GM18499 (cell line): ENCODE measurements at regions not wholly inside any gene's neighbourhood (a gene's known extent, or its start where the extent isn't known, plus 50 kb on each side); places are given as distances from the start of the nearest gene placed in this dataset.
"Not testable (repeated sequence)": the region's sequence is repeated elsewhere in the genome, so short reads cannot be mapped to it uniquely, and the experiment has no call there.

Experiments used
- ATAC-seq: cut with Tn5 transposase; IDR thresholded peaks from one replicate; pipeline ENCODE4 v1.9.1; 2021; ENCODE audit warnings: moderate number of reproducible peaks; ENCODE audit not compliant: insufficient read depth, unreplicated experiment

DNA sequence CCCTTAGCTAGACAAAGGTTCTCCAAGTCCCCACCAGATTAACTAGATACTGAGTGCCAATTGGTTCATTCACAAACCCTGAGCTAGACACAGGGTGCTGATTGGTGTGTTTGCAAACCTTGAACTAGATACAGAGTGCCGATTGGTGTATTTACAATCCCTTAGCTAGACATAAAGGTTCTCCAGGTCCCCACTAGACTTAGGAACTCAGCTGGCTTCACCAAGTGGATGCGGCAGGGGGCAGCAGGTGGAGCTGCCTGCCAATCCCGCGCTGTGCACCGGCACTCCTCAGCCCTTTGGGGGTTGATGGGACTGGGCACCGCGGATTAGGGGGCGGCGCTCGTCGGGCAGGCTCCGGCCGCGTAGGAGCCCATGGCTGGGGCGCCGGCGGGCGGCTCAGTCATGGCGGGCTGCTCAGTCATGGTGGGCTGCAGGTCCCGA lies 157.6 kb downstream of the KLRB1 start:
- ATAC-seq = not testable (repeated sequence)

DNA sequence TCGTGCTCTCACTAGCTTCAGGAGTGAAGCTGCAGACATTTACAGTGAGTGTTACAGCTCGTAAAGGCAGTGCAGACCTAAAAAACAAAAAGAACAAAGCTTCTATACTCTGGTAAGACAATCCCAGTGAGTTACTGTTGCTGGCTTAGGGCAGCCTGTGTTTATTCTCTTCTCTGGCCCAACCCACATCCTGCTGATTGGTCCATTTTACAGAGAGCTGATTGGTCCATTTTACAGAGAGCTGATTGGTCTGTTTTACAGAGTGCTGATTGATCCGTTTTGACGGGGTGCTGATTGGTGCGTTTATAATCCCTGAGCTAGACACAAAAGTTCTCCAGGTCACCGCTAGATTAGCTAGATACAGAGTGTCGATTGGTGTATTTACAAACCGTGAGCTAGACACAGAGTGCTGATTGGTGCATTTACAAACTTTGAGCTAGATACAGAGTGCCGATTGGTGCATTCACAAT lies 158.0 kb downstream of the KLRB1 start:
- not testable (repeated sequence) for ATAC-seq

DNA sequence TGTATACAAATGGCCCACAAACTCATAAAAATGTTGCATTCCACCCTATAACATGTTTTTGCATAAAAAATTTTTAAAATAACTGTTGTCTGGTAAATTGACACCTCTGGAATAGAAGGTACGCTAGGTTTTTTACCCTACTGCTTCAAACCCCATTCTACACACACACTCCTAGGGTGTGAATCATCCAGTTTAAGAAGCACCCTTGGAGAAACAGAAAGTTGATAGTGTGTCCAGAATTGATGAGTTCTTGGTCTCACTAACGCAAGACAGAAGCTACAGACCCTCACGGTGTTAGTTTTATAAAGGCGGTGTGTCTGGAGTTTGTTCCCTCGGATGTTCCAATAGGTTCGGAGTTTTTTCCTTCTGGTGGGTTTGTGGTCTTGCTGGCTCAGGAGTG lies 158.5 kb downstream of the KLRB1 start:
- no peak for ATAC-seq

DNA sequence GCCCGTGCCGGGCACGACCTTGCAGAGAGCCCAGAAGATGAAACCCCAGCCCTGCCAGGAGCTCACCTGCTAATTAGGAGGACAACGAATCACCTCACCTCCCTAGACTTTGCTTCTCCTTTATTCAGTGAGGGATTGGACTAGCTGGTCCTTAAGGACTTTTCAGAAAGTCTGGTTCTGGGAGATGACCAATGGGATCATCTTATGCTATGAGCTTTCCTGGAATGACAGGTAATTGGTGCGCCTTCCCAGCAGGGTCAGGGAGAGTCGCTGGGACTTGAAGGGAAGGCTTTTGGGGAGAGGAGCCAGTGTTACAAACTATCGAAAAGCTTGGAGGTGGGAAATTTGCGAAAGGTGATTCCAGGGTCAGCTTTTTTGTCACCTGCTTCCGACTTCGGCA lies 159.1 kb downstream of the KLRB1 start:
- not testable (repeated sequence) for ATAC-seq

DNA sequence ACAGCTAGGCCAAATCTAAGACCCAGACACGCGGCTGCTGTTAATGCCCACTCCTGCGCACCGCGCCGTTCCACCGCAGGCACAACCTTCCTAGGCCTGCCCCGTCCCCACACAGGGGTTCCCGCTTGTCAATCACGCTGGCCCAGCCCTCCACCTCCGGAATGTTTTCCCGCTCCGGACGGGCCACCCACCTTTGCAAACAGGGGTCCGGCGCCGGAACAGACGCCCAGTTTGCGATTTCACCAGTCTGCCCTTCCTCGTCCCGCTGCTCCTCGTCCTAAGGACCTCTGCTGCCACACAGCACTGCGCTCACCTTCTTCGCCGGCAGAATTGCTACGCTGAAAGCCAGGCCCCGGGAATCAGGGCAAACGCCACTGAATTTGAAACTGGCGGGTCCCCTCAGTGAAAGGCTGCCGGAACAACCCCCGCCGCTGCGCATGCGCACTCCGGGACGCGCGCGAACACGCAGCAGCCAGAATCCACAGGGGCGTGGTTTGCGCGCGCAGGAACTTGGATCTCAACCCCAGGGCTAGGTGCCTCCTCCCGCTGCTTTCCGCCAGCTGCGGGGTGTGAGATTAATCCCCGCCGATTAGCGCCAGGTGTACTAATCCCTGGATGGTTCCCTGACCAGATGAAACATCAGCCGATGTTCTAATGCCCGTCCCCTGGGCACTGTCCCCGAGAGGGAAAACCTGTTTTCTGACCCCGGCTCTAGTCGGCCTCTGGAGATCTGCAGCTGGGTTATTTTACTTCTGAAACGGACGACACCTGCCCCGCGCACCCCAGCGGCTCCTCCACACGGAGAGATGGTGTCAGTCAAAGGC lies 159.7 kb downstream of the KLRB1 start:
- ATAC-seq = peak; percentile 68

DNA sequence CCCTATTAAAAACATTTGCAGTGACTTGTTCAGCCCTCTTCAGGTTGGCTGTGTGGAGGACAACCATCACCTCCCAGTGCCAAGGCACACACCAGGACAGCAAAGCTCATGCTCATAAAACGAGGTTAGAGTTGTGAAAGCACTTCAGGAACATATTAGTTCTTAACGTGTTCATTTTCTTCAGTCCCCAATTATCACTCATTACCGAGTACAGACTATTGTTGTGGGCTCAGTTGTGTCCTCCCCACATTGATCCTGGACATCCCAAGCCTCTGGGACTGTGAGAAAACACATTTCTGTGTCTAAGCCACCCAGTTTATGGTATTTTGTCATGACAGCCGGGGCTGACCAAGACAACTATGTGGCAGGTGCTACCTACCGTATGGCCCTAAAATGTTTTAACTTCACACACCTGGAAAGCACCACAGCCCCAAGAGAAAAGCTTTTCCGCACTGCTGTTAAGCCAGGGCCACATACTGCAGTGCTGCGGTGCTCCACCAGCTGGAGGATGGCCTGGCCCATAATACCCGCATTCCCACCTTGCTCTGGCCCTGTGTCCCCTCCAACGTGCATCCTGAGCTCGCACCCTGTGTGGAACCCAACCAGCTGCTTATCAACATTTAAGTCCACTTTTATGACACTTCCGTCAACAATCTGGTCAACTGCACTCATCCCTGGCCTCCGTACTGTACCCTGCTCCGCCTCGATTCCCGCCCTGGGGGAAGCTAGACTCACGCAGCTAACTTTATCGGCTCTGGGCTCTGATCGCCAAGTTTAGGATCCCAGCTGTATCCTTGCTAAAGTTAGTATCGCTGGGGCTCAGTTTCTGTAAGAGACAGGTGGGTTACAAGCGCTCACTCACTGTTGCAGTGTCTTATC lies 160.6 kb downstream of the KLRB1 start:
- ATAC-seq = not testable (repeated sequence)

DNA sequence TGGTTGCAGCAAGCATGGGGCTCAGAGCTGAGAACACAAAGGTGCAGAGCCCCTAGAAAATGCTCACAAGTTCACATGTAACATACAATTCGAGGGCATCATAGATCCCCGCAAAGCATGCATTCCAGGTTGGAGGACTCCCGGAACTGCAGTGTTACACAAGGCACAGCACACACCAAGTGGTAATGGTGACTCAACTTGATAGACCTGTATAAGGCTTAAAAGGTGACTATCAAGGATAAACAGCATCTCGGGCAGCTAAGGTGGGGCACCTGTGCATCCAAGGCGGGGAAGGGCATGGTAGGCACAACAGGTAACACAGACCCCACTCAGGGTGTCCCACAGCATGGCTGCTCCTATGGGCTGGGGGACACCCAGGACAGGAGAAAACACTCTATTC lies 167.3 kb downstream of the KLRB1 start:
- ATAC-seq = not testable (repeated sequence)

DNA sequence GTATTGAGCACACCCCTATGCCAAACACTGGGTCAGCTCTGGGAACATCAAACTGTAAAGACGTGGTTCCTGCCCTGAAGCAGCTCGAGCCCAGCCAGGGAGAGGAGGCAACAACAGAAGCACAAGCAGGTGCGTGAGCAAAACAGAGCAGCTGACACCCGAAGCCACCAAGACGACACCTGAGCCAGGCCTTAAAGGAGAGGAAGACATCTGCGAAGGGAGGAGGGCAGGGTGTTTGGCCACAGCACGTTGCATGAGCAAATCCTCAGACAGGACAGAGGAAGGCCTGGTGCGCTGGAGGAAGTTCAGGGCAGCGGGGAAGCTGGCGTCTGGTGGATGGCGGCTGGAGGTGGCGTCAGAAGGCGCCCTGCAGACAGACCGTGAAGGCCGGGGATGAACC lies 172.0 kb downstream of the KLRB1 start:
- ATAC-seq = not testable (repeated sequence)

DNA sequence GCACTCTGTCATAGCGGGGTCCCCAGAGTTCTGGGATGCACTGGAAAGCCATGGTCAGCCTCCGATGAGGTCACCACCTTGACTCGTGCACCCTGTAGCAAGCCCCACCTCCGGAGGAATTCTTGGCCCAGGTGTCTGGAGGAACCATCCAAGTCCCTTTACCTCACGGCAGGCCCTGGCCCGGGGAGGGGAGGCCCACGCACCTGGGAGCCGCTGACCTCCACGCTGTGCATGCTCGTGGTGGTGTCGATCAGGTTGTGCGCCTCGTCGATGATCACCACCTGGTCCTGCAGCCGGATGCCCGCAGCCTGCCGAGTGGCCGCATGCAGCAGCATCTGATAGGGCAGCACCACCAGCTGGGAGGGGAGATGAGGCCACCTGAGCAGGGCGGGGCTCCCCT lies 177.3 kb downstream of the KLRB1 start:
- ATAC-seq = not testable (repeated sequence)

DNA sequence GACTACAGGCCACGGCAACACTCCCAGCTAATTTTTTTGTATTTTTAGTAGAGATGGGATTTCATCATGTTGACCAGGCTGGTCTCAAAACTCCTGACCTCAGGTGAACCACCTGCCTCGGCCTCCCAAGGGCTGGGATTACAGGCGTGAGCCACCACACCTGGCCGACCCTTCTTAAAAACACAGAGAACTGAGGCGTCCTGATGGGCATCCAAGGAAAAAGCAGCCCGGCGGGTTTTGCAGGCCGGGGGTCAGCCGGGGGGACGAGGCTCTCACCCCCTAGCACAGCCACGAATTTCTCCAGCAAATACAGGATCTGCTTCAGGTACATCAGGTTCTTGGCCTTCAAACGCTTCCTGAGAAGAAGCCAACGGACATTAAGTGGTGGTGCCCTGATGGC lies 178.9 kb downstream of the KLRB1 start:
- not testable (repeated sequence) for ATAC-seq

DNA sequence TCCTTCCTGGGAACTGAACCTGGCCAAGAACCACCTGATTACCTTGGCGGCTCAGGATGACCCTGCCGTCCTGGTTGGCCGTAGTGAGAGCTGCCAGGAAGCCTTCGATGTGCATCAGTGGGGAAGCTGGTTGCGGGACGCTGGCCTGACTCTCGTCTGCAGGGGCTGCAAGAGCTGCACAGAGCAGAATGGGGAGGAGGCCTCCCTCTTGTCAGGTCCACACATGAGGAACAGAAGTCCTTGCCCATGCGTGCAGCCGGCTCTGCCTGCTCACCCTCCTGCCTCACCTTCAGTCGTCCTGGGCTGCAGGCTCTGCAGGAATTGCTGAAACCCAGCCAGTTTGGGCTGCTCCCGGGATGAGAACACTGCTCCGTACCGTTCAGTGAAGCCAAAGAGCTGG lies 182.3 kb downstream of the KLRB1 start:
- not testable (repeated sequence) for ATAC-seq

DNA sequence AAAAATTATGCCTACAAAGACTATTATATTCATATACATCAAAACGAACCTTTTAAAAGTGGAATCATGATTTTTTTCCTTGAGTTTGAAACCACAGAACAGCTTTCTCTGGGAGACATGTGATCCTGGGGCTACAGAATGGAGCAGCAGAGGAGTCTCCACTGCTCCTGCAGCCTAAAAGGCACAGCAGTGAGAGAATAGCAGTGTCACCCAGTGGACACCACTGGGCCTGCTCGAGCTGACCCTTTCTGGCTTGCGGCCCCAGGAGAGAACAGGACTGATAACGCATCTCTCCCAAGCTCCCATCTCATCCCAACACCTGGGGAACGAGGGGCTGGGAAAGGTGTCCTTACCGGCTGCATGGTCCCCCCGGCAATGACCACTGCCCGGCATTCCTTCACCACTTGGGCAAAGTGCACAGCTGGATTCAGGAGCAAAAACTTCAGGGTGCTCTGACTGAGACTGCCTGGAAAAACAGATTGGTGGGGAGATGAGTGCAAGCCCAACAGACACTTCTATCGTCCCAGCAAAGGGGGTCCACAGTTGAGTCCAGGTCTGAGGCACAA lies 183.5 kb downstream of the KLRB1 start:
- not testable (repeated sequence) for ATAC-seq

DNA sequence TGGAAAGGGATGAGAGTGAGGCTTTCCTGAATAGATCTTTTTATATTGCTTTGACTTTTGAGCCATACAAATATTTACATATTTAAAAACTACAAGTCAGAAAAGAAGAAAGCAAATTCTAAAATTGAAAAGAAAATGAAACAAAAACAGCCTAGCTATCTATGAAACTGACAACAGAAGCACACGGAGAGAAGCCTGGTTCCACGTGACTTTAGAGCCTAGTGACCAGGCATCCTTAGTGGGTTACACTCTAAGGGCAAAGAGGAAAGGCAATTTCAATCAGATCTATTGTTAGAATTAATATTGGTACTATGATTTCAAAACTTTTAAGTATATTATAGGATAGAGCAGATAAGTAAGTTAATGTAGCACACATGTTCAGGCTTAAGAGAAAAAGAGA lies 185.0 kb downstream of the KLRB1 start:
- ATAC-seq = not testable (repeated sequence)

DNA sequence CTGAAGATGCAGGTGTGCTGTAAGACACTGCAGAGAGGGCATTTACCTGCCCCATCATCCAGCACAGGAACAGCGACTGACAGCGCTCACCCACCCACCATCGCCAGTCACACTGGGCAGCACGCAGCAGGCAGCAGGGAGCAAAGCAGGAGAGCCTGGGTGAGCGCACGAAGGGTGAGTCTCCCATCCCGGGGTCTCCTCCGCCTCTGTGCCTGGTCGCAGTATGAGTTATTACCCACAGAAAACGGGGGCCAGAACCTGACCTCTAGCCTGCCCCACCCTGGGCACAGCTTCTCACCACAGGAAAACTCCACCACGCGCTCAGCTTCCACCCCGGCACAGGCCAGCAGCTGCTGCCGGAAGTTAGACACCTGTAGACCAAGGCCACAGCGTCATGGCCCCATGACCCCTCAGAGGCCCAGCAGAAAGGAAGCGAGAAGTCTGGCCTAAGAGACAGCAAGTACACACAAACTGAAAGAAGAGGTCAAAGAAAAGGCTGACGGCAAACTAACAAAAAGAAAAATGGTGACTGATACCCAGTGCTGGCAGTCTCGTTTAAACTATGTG lies 186.1 kb downstream of the KLRB1 start:
- ATAC-seq = not testable (repeated sequence)

DNA sequence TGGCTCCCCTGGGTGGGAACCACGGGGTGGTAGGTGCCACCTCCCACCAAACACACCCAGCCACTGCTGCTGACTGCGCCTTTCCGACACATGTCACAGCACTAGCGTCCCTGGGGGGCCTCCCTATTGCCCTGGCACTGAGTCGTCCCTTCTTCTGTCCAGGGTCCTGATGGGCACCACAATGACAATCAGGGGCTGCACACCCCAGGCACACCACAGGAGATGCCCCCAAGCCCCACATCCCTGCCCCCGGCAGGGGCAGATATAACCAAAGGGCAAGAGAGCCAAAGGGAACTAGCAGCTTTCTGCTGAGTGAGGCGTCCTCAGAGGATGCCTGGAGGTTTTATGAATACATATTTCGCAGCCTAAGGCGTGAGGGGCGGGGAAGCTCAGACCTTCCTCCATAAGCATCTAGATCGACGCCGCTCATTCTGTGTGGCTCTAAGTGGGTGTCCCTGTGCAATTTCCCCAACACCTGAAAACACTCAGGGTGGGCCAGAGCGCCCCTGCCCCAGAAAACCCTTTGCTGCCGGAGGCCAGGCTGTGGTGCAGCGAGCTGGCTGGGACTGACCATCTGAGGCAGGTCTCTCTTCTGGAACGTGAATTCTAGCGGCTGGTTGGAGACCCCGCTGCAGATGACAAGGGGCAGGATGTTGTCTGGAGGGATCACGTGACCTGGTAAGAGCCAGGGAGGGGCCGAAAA lies 186.7 kb downstream of the KLRB1 start:
- not testable (repeated sequence) for ATAC-seq

DNA sequence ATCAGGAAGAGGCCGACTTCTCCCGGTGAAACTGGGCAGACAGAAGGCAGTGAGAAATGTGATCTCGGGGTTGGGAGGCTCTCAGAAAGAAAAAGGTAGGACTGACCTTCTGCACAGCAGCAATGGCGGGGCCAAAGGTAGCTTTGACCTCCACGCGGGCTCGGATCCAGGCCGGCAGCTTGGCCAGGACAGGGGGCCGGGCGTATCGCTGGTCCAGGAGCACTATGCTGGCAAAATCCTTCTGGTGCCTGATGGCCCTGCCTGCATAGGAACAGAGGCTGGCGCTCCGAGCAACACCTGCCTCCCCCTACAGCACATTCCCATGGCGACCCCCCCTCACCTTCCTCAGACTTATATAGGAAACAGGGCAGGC lies 189.1 kb downstream of the KLRB1 start:
- ATAC-seq = not testable (repeated sequence)

DNA sequence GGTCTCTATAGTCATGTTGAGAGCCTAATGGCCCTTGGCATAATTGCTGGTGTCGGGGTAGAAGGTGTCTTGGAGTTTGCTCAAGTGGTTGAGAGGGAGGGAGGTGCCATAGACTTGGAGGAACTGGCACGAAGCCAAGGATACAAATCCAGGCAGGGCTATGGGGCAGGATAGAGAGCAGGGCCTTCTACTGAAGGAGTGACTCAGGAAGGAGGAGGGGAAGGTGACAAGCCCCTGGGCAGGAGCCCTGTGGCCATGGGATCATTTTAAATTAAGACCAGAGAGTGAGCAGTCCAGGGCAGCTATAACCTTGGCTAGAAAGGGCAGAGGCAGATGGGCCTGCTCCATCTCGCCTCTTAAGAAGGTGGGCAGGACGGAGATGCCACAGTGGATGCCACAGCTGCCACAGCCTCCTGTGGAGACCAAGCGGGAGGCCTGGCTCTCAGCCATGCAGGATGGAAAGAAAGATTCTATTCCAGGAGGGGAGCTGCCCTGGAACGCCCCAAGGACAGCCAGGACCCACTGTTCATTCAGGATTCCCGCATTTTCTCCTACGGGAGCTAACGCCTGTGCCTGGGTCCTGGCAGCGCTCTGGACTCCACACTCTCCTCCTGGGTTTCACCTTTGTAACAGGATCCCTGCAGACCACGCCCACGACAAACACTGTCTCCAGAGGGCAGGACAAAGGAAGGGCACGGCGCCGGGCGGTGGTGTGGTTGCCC lies 189.6 kb downstream of the KLRB1 start:
- not testable (repeated sequence) for ATAC-seq

DNA sequence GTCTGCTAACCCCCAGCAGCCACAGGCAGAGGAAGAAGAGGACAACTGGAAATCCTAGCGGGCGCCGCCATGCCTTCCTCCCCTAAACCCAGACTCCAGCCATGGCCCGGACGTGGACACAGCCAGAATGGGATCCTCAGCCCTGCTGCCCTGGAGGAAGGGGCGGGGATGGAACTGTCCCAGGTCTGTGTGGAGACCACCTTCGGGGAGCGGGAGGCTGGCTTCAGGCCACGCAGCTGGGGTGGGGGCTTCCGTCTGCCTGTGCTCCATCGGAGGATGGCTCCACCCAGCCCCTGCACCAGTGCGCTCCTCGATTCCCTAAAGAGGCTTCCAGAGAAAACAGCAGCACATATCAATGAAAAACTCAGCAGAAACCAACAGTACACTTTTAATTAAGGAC lies 190.4 kb downstream of the KLRB1 start:
- ATAC-seq = not testable (repeated sequence)

DNA sequence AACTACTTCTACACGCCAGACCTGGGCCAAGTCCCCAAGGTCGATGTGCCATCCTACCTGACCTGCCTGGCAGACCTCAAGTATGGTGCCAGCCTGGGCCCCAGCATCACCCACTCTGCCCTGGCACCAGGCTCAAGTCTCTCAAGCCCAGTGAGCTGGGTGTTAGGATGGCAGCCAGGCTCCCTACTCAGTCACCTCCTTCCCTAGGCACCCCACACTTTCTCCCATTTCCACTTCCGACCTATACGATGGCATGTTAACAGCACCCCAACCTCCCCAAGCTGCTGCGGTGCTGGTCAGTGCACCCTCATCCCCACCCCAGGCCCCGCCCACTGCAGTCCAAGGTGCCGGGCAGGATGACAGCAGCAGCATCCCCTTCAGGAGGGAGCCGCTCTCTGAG lies 191.4 kb downstream of the KLRB1 start:
- ATAC-seq = not testable (repeated sequence)
